Kidney tubule cell (primary cell): ENCODE measurements at regions not wholly inside any gene's neighbourhood (a gene's known extent, or its start where the extent isn't known, plus 50 kb on each side); places are given as distances from the start of the nearest gene placed in this dataset.

Experiments
- DNase-seq: peaks from one replicate; pipeline ENCODE4 v3.0.0-alpha.2; 2018; ENCODE audit warnings: low spot score

- DNase-seq = no peak
These were observed 182.8 kb downstream of the PIK3C3 start for GRCh38 chr18:42137693-42138375.

- no peak for DNase-seq
These were observed 186.4 kb downstream of the PIK3C3 start for GRCh38 chr18:42141439-42141838.

GRCh38 chr18:42155024-42155423, 200.0 kb downstream of the PIK3C3 start:
- no peak for DNase-seq

GRCh38 chr18:42156281-42156680, 201.2 kb downstream of the PIK3C3 start:
- peak; percentile 60 for DNase-seq

- DNase-seq = no peak
These were observed 202.4 kb downstream of the PIK3C3 start for GRCh38 chr18:42157420-42157819.

DNA sequence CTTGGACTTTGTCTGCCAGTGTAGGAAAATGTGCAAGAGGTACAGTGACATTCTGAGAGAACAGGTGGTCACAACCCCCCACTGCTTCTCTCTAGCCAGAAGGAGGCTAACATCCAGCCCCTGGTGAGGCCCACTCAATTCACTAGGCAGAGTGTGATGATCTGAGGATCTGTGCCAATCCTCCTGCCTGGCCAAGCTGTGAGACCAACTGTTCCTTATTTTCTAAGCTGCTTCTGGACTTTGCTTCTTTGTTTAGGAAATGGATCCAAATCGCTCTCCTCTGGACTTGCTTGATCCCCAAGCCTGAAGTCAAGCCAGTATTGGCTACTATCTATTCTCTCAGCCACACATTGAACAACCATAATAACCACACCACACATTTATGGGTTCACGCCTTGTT, 202.8 kb downstream of the PIK3C3 start:
- DNase-seq = no peak

- DNase-seq = peak; percentile 23
These were observed 204.1 kb downstream of the PIK3C3 start for GRCh38 chr18:42159146-42159545.

- peak; percentile 89 for DNase-seq
These were observed 208.3 kb downstream of the PIK3C3 start for GRCh38 chr18:42163321-42163720.

- peak; percentile 62 for DNase-seq
These were observed 209.5 kb downstream of the PIK3C3 start for GRCh38 chr18:42164556-42164955.

DNA sequence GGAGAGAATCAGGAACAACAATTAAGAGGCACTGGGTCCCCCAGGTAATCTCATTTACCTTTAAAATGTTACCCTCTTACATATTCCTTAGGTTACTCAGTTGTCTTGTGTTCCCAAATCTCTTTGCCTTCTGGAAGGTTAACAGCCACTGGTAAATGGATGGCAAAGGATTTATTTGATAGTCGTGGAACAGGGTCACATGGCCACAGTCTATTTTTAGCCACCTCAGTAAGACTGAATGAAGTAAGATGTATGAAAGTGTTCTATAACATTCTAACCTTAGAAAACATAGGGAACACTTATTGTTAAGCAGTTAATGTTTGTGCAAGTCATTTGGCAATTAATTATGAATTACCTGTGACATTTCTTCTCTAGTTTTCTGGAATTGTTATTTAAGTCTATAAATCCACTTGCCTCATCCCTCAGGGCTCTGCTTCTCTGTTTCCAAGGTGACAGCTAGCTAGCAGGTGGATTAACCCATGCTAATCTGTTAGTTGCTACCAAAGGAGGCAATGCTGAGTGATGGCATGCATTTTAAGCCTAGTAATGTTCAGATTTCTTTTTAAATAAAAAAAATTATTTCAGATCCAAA, 211.0 kb downstream of the PIK3C3 start:
- DNase-seq = no peak

DNA sequence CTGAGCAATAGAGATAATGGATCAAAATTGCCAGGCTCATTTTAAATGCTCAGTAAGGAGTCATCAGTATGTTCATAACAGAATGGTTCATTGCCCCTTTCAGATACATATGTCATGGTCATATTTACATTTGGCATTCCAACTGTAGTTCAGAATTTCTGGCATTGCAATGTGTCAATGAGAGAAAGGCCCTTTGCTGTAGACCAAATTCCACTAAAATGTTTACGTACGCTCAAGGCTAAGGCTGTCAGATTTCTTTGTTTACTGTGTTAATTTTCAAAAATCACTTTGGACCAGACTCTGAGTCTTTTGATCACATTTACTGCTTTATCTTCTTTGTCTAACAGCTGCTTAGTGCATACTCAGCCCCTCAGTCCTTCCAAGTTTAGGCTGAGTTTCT, 213.5 kb downstream of the PIK3C3 start:
- DNase-seq = no peak

DNA sequence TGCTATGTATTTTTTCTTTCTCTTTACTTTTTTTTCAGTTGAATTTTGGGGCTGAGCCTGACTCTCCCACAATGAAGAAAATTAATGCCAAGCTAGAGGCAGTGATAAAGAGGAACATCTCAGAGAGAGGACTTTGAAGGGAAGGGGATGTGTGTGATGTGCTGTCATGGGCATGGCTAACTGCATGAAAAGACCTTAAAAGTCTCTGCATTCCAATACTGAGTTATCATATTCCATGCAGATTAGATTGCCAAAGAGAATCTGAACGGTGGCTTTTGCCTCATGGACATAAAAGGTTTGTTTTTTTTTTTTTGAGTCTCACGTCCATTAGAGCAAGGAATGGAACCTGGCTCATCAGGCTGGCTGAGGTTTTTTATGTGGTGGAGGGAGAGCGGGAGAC, 213.9 kb downstream of the PIK3C3 start:
- DNase-seq = no peak

DNA sequence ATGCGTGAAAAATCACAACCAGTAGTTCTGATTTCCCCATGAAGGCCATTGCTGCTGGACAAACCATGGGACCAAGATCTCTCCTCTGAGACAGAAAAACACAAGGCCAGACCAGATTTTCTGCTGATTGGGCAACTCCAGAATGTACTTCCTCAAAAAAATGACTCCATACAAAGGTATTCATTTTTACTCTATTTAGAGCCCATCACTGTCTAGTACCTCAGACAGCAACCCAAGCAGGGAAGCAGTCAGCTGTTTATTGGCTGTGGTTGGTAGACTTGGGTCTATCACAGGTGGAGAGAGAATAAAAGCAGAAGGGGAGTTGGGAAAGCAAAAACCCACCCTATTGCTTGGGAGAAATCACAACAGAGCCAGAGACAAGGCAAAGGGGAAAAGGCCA, 219.9 kb downstream of the PIK3C3 start:
- DNase-seq = peak; percentile 74

GRCh38 chr18:42176599-42176998, 221.6 kb downstream of the PIK3C3 start:
- no peak for DNase-seq

DNA sequence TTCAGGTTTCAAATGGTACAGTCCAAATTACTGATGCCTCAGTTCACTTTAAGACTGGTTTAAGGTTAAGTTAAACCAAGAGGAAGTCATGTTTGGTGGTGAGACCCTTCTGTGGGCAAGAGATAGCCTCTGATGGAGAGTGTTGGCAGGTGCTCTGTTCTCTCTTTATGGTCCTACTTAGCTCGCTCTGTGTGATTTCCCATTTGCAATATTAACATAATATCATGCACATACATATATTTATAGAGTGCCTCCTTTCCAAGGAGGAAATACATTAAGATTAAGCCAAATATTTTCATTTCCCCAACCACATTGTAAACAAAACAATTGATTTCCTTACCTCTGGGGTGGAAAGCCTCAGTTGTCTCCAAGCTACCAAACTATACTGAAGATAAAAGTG, 222.4 kb downstream of the PIK3C3 start:
- DNase-seq = no peak

DNA sequence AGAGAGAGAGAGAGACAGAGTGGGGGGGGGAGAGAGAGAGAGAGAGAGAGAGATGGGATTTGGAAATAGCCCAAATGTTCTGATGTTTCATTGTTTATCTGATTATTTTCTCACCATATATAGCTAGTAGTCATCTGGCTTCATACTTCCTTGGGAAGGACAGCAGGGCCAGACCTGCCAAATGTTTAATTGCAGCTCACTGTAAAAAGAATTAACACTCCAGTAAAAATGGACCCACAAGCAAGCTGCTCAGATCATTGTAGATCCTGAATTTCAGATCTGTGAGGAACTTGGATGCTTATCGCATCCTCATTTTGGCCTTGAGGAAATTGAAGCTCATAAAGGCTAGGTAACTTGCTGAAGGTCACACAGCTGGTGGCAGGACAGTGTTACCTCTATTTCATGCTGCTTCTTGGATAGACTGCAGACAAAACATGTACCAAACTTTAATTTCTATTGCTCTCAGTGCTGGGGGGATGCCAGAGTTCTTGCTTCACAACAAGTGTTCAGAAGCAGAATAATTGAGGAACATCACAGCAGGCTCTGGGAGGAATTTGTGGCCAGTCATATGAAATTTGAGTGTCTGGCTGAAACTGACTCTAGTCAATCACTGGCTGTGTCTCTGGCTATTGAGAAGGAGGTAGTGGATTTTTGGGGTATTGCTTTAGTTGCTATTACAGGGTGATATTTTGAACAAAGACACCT, 223.5 kb downstream of the PIK3C3 start:
- DNase-seq = no peak

DNA sequence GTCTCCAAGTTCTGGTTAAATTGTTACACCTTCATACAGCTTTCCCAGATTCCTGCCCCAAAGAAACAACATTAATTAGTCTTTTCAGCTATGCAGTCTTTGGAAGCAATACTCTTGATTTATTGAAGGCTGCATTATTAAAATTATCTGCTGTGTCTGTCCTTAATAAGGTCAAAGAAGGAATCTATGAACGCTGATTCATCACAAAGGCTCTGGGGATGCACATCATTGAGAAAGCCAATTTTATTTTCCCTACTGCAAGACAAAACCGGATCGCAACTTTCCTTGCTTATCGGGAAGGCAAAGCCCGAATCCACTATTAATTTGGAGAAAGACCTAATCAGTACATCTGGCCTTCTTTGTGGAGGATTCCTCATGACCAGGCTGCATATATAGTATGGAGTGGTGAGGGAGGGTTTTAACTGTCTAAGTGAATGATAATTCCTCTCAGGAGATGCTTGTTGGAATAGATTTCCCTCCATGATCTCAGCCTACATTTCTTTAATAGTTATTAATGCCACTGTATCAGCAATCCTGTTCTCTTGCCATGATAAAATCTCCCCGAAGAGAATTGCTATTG, 224.6 kb downstream of the PIK3C3 start:
- no peak for DNase-seq

- DNase-seq = no peak
These were observed 226.4 kb downstream of the PIK3C3 start for GRCh38 chr18:42181474-42181873.

- peak; percentile 62 for DNase-seq
These were observed 228.0 kb downstream of the PIK3C3 start for GRCh38 chr18:42182728-42183700.

GRCh38 chr18:42183746-42184145, 228.7 kb downstream of the PIK3C3 start:
- peak; percentile 91 for DNase-seq

DNA sequence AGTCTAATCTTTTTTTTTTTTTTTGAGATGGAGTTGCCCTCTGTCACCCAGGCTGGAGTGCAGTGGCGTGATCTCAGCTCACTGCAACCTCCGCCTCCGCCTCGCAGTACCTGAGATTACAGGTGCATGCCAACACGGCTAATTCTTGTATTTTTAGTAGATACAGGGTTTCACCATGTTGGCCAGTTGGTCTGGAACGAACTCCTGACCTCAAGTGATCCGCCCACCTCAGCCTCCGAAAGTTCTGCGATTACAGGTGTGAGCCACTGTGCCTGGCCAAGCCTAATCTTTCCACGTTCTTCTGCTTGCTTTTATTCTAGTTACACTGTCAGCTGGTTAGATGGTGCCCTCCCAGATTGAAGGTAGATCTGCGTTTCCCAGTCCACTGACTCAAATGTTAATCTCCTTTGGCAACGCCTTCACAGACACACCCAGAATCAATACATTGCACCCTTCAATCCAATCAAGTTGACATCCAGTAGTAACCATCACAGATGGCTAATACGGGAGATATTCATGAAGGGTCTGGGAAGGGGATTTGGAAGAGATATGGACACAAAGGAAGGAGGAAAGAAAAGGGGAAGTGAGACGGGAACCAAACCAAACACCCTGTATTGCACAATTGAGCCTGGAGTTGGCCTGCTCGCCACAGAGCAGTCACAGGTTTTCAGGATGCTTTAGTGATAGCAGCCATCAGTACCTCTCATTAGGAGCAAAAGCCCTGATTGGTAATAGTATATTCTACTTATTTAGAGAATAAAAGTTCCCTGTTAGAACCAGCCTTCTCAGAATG, 229.8 kb downstream of the PIK3C3 start:
- no peak for DNase-seq
